Mammary epithelial cell (primary cell): ENCODE measurements at regions not wholly inside any gene's neighbourhood (a gene's known extent, or its start where the extent isn't known, plus 50 kb on each side); places are given as distances from the start of the nearest gene placed in this dataset.

ENCODE experiments used
- EZH2 ChIP-seq: IDR thresholded peaks from 2 replicates; pipeline ENCODE4 v1.6.1; 2012; ENCODE audit warnings: low read length, inconsistent platforms, borderline replicate concordance
- TF ChIP-seq, protein P1 (sequence below), 2 donors: IDR thresholded peaks in 1 of 2; conservative IDR thresholded peaks in 1 of 2; 2 replicates each; pipeline ENCODE4 v1.5.1; 2011 to 2012; ENCODE audit warnings: inconsistent platforms in 2 of 2, low read length in 2 of 2, mild to moderate bottlenecking in 2 of 2, control low read depth in 1 of 2, low read depth in 1 of 2; ENCODE audit not compliant: insufficient read depth in 1 of 2; ENCODE audit errors: extremely low read depth in 1 of 2

DNA sequence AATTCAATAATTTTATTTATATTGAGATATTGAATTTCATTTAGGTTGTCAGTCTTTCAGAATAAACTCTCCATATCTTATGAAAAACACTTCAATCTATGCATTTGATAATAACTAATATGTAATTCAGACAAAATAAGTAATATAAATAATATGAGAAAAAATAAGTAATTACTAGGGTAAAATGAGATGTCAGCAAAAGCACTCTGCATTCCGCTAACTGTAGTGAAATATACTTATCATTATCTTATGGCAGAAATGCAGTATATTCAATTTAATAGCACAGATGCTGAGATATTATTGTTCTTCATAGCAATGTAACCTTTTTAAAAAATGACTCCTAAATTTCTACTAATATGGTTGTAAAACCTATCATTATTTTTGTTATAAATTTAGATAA is 606.2 kb upstream of the VRK2 start:
- TF ChIP-seq, protein P1, sequence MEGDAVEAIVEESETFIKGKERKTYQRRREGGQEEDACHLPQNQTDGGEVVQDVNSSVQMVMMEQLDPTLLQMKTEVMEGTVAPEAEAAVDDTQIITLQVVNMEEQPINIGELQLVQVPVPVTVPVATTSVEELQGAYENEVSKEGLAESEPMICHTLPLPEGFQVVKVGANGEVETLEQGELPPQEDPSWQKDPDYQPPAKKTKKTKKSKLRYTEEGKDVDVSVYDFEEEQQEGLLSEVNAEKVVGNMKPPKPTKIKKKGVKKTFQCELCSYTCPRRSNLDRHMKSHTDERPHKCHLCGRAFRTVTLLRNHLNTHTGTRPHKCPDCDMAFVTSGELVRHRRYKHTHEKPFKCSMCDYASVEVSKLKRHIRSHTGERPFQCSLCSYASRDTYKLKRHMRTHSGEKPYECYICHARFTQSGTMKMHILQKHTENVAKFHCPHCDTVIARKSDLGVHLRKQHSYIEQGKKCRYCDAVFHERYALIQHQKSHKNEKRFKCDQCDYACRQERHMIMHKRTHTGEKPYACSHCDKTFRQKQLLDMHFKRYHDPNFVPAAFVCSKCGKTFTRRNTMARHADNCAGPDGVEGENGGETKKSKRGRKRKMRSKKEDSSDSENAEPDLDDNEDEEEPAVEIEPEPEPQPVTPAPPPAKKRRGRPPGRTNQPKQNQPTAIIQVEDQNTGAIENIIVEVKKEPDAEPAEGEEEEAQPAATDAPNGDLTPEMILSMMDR (conservative IDR thresholded peaks at IDR 0.05 in 1 of 2, IDR thresholded peaks at IDR 0.05 in 1 of 2; ENCODE audit: extremely low read depth in 1 of 2, insufficient read depth in 1 of 2, low read depth in 1 of 2, low read length in 2 of 2): no peak
- no peak for TF ChIP-seq EZH2
